Keratinocyte (primary cell): ENCODE measurements at regions not wholly inside any gene's neighbourhood (a gene's known extent, or its start where the extent isn't known, plus 50 kb on each side); places are given as distances from the start of the nearest gene placed in this dataset.

Experiments
- DNase-seq: peaks from one replicate; pipeline ENCODE4 v3.0.0-alpha.2; 2011; ENCODE audit warnings: low read depth, missing footprints, low spot score
- FAIRE-seq: peaks from 2 replicates; lab custom pipeline; 2011; peaks lifted over from hg19 to GRCh38; lab: Jason Lieb, UNC
- H2AFZ ChIP-seq: 2 replicates; pipeline ENCODE4 v1.6.0; 2012; ENCODE audit warnings: low read length, control low read depth, inconsistent platforms; ENCODE audit not compliant: control insufficient read depth
- H3K27ac ChIP-seq: 2 replicates; pipeline ENCODE4 v1.5.1; 2011; ENCODE audit warnings: low read length; ENCODE audit not compliant: control insufficient read depth, insufficient read depth
- H3K27me3 ChIP-seq: 3 replicates; pipeline ENCODE4 v1.6.0; 2011; ENCODE audit warnings: low read length; ENCODE audit not compliant: control insufficient read depth, insufficient read depth; ENCODE audit errors: extremely low read depth
- H3K36me3 ChIP-seq, 2 experiments: 2 replicates in 1 of 2; 3 replicates in 1 of 2; pipeline ENCODE4 v1.5.1; 2011; ENCODE audit warnings: low read length in 2 of 2, mild to moderate bottlenecking in 1 of 2; ENCODE audit not compliant: control insufficient read depth in 2 of 2, insufficient read depth in 2 of 2; ENCODE audit errors: extremely low read depth in 1 of 2
- H3K4me1 ChIP-seq: 3 replicates; pipeline ENCODE4 v1.5.1; 2011; ENCODE audit warnings: low read length; ENCODE audit not compliant: control insufficient read depth, insufficient read depth; ENCODE audit errors: extremely low read depth
- H3K4me2 ChIP-seq: 3 replicates; pipeline ENCODE4 v1.6.0; 2011; ENCODE audit warnings: low read depth, low read length; ENCODE audit not compliant: control insufficient read depth, insufficient read depth; ENCODE audit errors: extremely low read depth
- H3K4me3 ChIP-seq, 3 experiments: fragments of 200-600 bp in 1 of 3; sonication (generic) in 1 of 3; 2 replicates in 2 of 3; 3 replicates in 1 of 3; pipeline ENCODE4 v1.5.1; 2011 to 2016; ENCODE audit warnings: low read length in 3 of 3, mild to moderate bottlenecking in 3 of 3, control low read depth in 2 of 3, inconsistent platforms in 1 of 3, low read depth in 1 of 3, mixed read lengths in 1 of 3, mixed run types in 1 of 3, moderate library complexity in 1 of 3; ENCODE audit not compliant: control insufficient read depth in 2 of 3, insufficient read depth in 2 of 3; ENCODE audit errors: extremely low read depth in 1 of 3
- H3K79me2 ChIP-seq: 2 replicates; pipeline ENCODE4 v1.6.0; 2012; ENCODE audit warnings: low read length; ENCODE audit not compliant: control insufficient read depth, insufficient read depth
- H3K9ac ChIP-seq: 3 replicates; pipeline ENCODE4 v1.6.0; 2011; ENCODE audit warnings: low read length; ENCODE audit not compliant: control insufficient read depth, insufficient read depth; ENCODE audit errors: extremely low read depth
- H3K9me1 ChIP-seq: 3 replicates; pipeline ENCODE4 v1.6.0; 2011; ENCODE audit warnings: low read length; ENCODE audit not compliant: control insufficient read depth, insufficient read depth; ENCODE audit errors: extremely low read depth
- H3K9me3 ChIP-seq: 2 replicates; pipeline ENCODE4 v1.5.1; 2012; ENCODE audit warnings: low read depth, low read length; ENCODE audit not compliant: control insufficient read depth
- H4K20me1 ChIP-seq: 3 replicates; pipeline ENCODE4 v1.6.0; 2011; ENCODE audit warnings: low read length; ENCODE audit not compliant: control insufficient read depth, insufficient read depth; ENCODE audit errors: extremely low read depth
- CTCF ChIP-seq, 3 experiments: IDR thresholded peaks in 1 of 3; conservative IDR thresholded peaks in 1 of 3; optimal IDR thresholded peaks in 1 of 3; 2 replicates in 2 of 3; 3 replicates in 1 of 3; pipeline versions ENCODE3 to v1.5.1; 2011; ENCODE audit warnings: low read length in 3 of 3, mild to moderate bottlenecking in 3 of 3, moderate library complexity in 2 of 3, control low read depth in 1 of 3, inconsistent platforms in 1 of 3; ENCODE audit not compliant: insufficient read depth in 2 of 3; ENCODE audit errors: extremely low read depth in 1 of 3
- EZH2 ChIP-seq: IDR thresholded peaks from one replicate; pipeline ENCODE4 v1.6.1; 2012; ENCODE audit warnings: inconsistent platforms, mild to moderate bottlenecking, low read length, moderate library complexity
- dilution Hi-C: fragments of 300-500 bp; cut with MboI; formaldehyde crosslinking; loops from one replicate; pipeline ENCODE4 v1.7.0; 2020; ENCODE audit warnings: low sequenced_read_pairs; ENCODE audit not compliant: extremely low pct_ligation_motif_present

GRCh38 chr6:2410656-2411380, 165.4 kb upstream of the GMDS start:
- dilution Hi-C loops: no loop called here
- H3K36me3 ChIP-seq: no peaks in the 10 kb centered on the region

GRCh38 chr6:2407525-2407924, 162.1 kb upstream of the GMDS start:
- TF ChIP-seq EZH2 (no peak), CTCF (optimal IDR thresholded peaks at IDR 0.05 in 1 of 3, IDR thresholded peaks at IDR 0.05 in 1 of 3, conservative IDR thresholded peaks at IDR 0.05 in 1 of 3; ENCODE audit: extremely low read depth in 1 of 3, insufficient read depth in 2 of 3, low read length in 3 of 3) (no peak)
- no peak for FAIRE-seq
- H3K27me3 ChIP-seq: no peaks in the 10 kb centered on the region

More at GRCh38 chr6:2410656-2411380, 165.4 kb upstream of the GMDS start:
- no peak for TF ChIP-seq EZH2
- no peak for TF ChIP-seq CTCF (optimal IDR thresholded peaks at IDR 0.05 in 1 of 3, IDR thresholded peaks at IDR 0.05 in 1 of 3, conservative IDR thresholded peaks at IDR 0.05 in 1 of 3; ENCODE audit: extremely low read depth in 1 of 3, insufficient read depth in 2 of 3, low read length in 3 of 3)
- Histone ChIP-seq H3K4me1 (peaks cover 6% of the 10 kb centered on the region), H3K27me3 (peaks cover 10% of the 10 kb centered on the region), H3K4me3 (no peak overlapping the region), H2AFZ (no peak overlapping the region), H3K9me3 (no peaks in the 10 kb centered on the region), H3K4me2 (no peak overlapping the region), H3K27ac (no peak overlapping the region), H3K79me2 (no peaks in the 10 kb centered on the region), H4K20me1 (no peaks in the 10 kb centered on the region), H3K9ac (no peak overlapping the region), H3K9me1 (no peaks in the 10 kb centered on the region)
- FAIRE-seq (no peak), DNase-seq (no peak)

More at GRCh38 chr6:2407525-2407924, 162.1 kb upstream of the GMDS start:
- H3K9me1 ChIP-seq: no peaks in the 10 kb centered on the region
- no peaks in the 10 kb centered on the region for H4K20me1 ChIP-seq
- no peaks in the 10 kb centered on the region for H3K36me3 ChIP-seq
- DNase-seq: no peak
- no peak overlapping the region for H3K9ac ChIP-seq
- peaks cover under 1% of the 10 kb centered on the region for H3K4me1 ChIP-seq
- no peak overlapping the region for H2AFZ ChIP-seq
- no peak overlapping the region for H3K27ac ChIP-seq
- no peaks in the 10 kb centered on the region for H3K9me3 ChIP-seq
- H3K4me2 ChIP-seq: no peak overlapping the region
- H3K4me3 ChIP-seq: no peak overlapping the region
- H3K79me2 ChIP-seq: no peaks in the 10 kb centered on the region
- dilution Hi-C loops: no loop called here
